ENCODE measurements at regions not wholly inside any gene's neighbourhood (a gene's known extent, or its start where the extent isn't known, plus 50 kb on each side); places are given as distances from the start of the nearest gene placed in this dataset.

DNA sequence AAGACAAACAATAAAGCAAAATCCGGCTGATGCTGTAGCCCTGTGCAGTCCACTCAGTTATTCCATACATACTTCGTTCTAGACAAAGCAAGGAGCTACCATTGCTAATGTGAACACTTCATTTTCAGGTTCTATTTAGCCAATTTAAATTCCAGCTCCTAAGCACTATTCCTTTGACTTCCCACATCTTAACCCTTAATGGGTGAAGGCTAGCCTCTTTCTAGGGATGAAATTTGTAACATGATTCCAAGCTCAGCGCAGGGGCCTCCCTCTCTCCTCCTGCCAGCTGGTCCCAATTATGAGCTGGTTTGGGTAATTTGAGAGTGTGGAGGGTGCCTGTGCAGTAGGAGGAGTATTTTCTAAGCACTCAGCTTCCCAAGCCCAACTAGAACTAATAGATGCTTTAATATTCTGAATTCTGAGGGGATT is 53.9 kb upstream of the PTGFRN start:
- Histone ChIP-seq H3K9me2 (ENCODE audit: insufficient read depth, low read length) (no peaks in the 10 kb centered on the region), H3K27me3 (ENCODE audit: insufficient read depth, low read depth, low read length) (no peaks in the 10 kb centered on the region), H3K4me3 (ENCODE audit: low read length) (no peak overlapping the region), H2AFZ (ENCODE audit: low read depth, low read length) (no peak overlapping the region), H3K4me2 (ENCODE audit: low read length) (no peak overlapping the region), H3K9me3 (ENCODE audit: low read length) (no peaks in the 10 kb centered on the region), H3K36me3 (ENCODE audit: insufficient read depth, low read length) (no peaks in the 10 kb centered on the region), H3K9ac (ENCODE audit: low read length) (no peak overlapping the region), H3K27ac (ENCODE audit: low read length) (peak overlapping the region; percentile 79), H3F3A (ENCODE audit: insufficient read depth, low read length, poor library complexity, severe bottlenecking) (no peaks in the 10 kb centered on the region), H3K79me2 (replicated peaks; ENCODE audit: insufficient read depth, low read length) (no peaks in the 10 kb centered on the region), H4K20me1 (ENCODE audit: insufficient read depth) (no peaks in the 10 kb centered on the region)
- TF ChIP-seq POLR2AphosphoS5 (IDR thresholded peaks at IDR 0.05) (no peak), EZH2 (IDR thresholded peaks at IDR 0.05; ENCODE audit: borderline replicate concordance, insufficient read depth, low read length, poor library complexity, severe bottlenecking) (no peak), MXI1 (conservative IDR thresholded peaks at IDR 0.05; ENCODE audit: poor library complexity, severe bottlenecking) (no peak), TAF1 (IDR thresholded peaks at IDR 0.05; ENCODE audit: low read depth) (no peak), EP300 (conservative IDR thresholded peaks at IDR 0.05; ENCODE audit: poor library complexity, severe bottlenecking) (no peak), SMC3 (conservative IDR thresholded peaks at IDR 0.05; ENCODE audit: poor library complexity) (no peak), RAD21 (conservative IDR thresholded peaks at IDR 0.05) (no peak)
- TF ChIP-seq, protein P1, sequence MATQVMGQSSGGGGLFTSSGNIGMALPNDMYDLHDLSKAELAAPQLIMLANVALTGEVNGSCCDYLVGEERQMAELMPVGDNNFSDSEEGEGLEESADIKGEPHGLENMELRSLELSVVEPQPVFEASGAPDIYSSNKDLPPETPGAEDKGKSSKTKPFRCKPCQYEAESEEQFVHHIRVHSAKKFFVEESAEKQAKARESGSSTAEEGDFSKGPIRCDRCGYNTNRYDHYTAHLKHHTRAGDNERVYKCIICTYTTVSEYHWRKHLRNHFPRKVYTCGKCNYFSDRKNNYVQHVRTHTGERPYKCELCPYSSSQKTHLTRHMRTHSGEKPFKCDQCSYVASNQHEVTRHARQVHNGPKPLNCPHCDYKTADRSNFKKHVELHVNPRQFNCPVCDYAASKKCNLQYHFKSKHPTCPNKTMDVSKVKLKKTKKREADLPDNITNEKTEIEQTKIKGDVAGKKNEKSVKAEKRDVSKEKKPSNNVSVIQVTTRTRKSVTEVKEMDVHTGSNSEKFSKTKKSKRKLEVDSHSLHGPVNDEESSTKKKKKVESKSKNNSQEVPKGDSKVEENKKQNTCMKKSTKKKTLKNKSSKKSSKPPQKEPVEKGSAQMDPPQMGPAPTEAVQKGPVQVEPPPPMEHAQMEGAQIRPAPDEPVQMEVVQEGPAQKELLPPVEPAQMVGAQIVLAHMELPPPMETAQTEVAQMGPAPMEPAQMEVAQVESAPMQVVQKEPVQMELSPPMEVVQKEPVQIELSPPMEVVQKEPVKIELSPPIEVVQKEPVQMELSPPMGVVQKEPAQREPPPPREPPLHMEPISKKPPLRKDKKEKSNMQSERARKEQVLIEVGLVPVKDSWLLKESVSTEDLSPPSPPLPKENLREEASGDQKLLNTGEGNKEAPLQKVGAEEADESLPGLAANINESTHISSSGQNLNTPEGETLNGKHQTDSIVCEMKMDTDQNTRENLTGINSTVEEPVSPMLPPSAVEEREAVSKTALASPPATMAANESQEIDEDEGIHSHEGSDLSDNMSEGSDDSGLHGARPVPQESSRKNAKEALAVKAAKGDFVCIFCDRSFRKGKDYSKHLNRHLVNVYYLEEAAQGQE (IDR thresholded peaks at IDR 0.05; ENCODE audit: borderline replicate concordance) = no peak
- TF ChIP-seq, protein P2, sequence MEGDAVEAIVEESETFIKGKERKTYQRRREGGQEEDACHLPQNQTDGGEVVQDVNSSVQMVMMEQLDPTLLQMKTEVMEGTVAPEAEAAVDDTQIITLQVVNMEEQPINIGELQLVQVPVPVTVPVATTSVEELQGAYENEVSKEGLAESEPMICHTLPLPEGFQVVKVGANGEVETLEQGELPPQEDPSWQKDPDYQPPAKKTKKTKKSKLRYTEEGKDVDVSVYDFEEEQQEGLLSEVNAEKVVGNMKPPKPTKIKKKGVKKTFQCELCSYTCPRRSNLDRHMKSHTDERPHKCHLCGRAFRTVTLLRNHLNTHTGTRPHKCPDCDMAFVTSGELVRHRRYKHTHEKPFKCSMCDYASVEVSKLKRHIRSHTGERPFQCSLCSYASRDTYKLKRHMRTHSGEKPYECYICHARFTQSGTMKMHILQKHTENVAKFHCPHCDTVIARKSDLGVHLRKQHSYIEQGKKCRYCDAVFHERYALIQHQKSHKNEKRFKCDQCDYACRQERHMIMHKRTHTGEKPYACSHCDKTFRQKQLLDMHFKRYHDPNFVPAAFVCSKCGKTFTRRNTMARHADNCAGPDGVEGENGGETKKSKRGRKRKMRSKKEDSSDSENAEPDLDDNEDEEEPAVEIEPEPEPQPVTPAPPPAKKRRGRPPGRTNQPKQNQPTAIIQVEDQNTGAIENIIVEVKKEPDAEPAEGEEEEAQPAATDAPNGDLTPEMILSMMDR (IDR thresholded peaks at IDR 0.05; ENCODE audit: poor library complexity, severe bottlenecking) = no peak

DNA sequence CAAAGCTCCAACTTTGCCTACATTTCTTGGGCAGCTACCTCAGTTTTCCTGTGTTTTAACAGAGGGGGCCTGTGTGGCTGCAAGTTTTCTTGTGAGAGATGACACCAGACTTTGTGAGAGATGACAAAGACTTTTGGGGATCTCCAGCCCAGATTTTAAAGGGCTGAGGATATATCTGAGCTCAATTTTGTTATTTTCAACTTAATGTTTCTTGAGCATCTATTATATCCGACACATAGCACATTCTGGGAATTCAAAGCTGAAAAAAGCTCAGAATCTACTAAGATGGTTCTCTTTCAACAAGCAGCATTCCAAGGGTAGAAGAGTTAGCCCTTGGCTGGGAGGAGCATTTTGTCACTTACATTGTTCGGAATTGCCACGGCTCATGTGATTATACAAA is 53.4 kb upstream of the PTGFRN start:
- no peak for TF ChIP-seq SMC3 (conservative IDR thresholded peaks at IDR 0.05; ENCODE audit: poor library complexity)
- TF ChIP-seq EZH2 (IDR thresholded peaks at IDR 0.05; ENCODE audit: borderline replicate concordance, insufficient read depth, low read length, poor library complexity, severe bottlenecking) = no peak

DNA sequence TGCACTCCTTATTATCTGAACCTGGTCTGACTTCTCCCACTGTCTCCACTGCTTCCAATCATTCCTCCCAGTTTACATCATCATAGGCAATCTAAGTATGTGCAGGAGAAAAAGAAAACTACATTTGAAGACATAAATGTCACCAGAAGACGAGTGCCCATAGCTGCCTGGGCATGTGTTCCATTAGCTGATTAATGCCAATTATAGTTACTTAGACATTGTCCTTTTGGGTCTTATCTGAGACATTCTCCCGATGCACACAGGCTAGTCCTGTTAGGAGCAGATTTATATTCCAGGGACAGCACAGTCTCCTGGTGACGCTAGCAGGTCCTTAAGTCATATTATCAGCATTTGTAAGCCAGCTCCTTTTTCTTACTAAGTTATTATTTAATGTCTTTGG is 52.6 kb upstream of the PTGFRN start:
- Histone ChIP-seq H3K27me3 (ENCODE audit: insufficient read depth, low read depth, low read length) (no peaks in the 10 kb centered on the region), H3K4me3 (ENCODE audit: low read length) (no peak overlapping the region), H3K9me3 (ENCODE audit: low read length) (no peaks in the 10 kb centered on the region), H3F3A (ENCODE audit: insufficient read depth, low read length, poor library complexity, severe bottlenecking) (no peaks in the 10 kb centered on the region), H2AFZ (ENCODE audit: low read depth, low read length) (no peak overlapping the region), H3K36me3 (ENCODE audit: insufficient read depth, low read length) (no peaks in the 10 kb centered on the region), H3K4me2 (ENCODE audit: low read length) (no peak overlapping the region), H3K9ac (ENCODE audit: low read length) (no peak overlapping the region), H3K9me2 (ENCODE audit: insufficient read depth, low read length) (no peaks in the 10 kb centered on the region), H4K20me1 (ENCODE audit: insufficient read depth) (no peaks in the 10 kb centered on the region), H3K79me2 (replicated peaks; ENCODE audit: insufficient read depth, low read length) (no peaks in the 10 kb centered on the region), H3K27ac (ENCODE audit: low read length) (no peak overlapping the region)
- no peak for TF ChIP-seq TAF1 (IDR thresholded peaks at IDR 0.05; ENCODE audit: low read depth)
- no peak for TF ChIP-seq RAD21 (conservative IDR thresholded peaks at IDR 0.05)
- no peak for TF ChIP-seq EZH2 (IDR thresholded peaks at IDR 0.05; ENCODE audit: borderline replicate concordance, insufficient read depth, low read length, poor library complexity, severe bottlenecking)
- TF ChIP-seq EP300 (conservative IDR thresholded peaks at IDR 0.05; ENCODE audit: poor library complexity, severe bottlenecking) = no peak
- no peak for TF ChIP-seq MXI1 (conservative IDR thresholded peaks at IDR 0.05; ENCODE audit: poor library complexity, severe bottlenecking)
- TF ChIP-seq SMC3 (conservative IDR thresholded peaks at IDR 0.05; ENCODE audit: poor library complexity) = no peak
- TF ChIP-seq, protein P2 (IDR thresholded peaks at IDR 0.05; ENCODE audit: poor library complexity, severe bottlenecking) = no peak
- TF ChIP-seq, protein P1 (IDR thresholded peaks at IDR 0.05; ENCODE audit: borderline replicate concordance) = no peak
- TF ChIP-seq POLR2AphosphoS5 (IDR thresholded peaks at IDR 0.05) = no peak

More for the DNA sequence above, 53.4 kb upstream of the PTGFRN start:
- Histone ChIP-seq H3K9ac (ENCODE audit: low read length) (no peak overlapping the region), H4K20me1 (ENCODE audit: insufficient read depth) (no peaks in the 10 kb centered on the region), H3K27me3 (ENCODE audit: insufficient read depth, low read depth, low read length) (no peaks in the 10 kb centered on the region), H3K9me2 (ENCODE audit: insufficient read depth, low read length) (no peaks in the 10 kb centered on the region), H3K79me2 (replicated peaks; ENCODE audit: insufficient read depth, low read length) (no peaks in the 10 kb centered on the region), H3K9me3 (ENCODE audit: low read length) (no peaks in the 10 kb centered on the region), H3F3A (ENCODE audit: insufficient read depth, low read length, poor library complexity, severe bottlenecking) (no peaks in the 10 kb centered on the region), H3K4me3 (ENCODE audit: low read length) (no peak overlapping the region), H3K36me3 (ENCODE audit: insufficient read depth, low read length) (no peaks in the 10 kb centered on the region), H2AFZ (ENCODE audit: low read depth, low read length) (no peak overlapping the region), H3K4me2 (ENCODE audit: low read length) (no peak overlapping the region), H3K27ac (ENCODE audit: low read length) (no peak overlapping the region)

Measured in neural cell (in vitro differentiated cells).